Ovary (tissue), 7 donors: ENCODE measurements at regions not wholly inside any gene's neighbourhood (a gene's known extent, or its start where the extent isn't known, plus 50 kb on each side); places are given as distances from the start of the nearest gene placed in this dataset.

Experiments used
- DNase-seq, 5 donors: peaks; one replicate each; pipeline ENCODE4 v3.0.0-alpha.2; 2019 to 2020
- H3K27ac ChIP-seq, 2 donors: fragments of 200-600 bp; one replicate each; pipeline versions ENCODE4 v1.5.1 to v1.8.0; 2019 to 2022
- H3K27me3 ChIP-seq: fragments of 200-600 bp; one replicate; pipeline ENCODE4 v1.8.0; 2022
- H3K36me3 ChIP-seq: fragments of 200-600 bp; sonication (generic); one replicate; pipeline ENCODE4 v1.5.1; 2019
- H3K4me1 ChIP-seq: one replicate; pipeline ENCODE4 v1.8.1; 2013; ENCODE audit warnings: mild to moderate bottlenecking, moderate library complexity; ENCODE audit not compliant: insufficient read depth
- H3K4me3 ChIP-seq: fragments of 200-600 bp; sonication (generic); one replicate; pipeline ENCODE4 v1.5.1; 2017
- H3K9me3 ChIP-seq, 2 donors: fragments of 200-600 bp in 1 of 2; sonication (generic) in 1 of 2; one replicate each; pipeline versions ENCODE4 v1.5.1 to v1.8.1; 2013 to 2019; ENCODE audit warnings: mild to moderate bottlenecking in 1 of 2, moderate library complexity in 1 of 2
- EP300 ChIP-seq: sonication (generic); formaldehyde crosslinking; IDR thresholded peaks from one replicate; pipeline ENCODE4 v1.6.1; 2017; ENCODE audit warnings: antibody characterized with exemption
- POLR2A ChIP-seq: fragments of 450-650 bp; IDR thresholded peaks from one replicate; pipeline ENCODE4 v1.6.1; 2017; ENCODE audit warnings: antibody characterized with exemption, mild to moderate bottlenecking, moderate library complexity
- WGBS, 3 donors: extraction: QIAGEN DNeasy Blood & Tissue Kit in 1 of 3; methylation state at CpG; one replicate each; pipeline versions ENCODE4 v1.1.5 to v1.1.7; 2013 to 2017; 5-methylcytosine and 5-hydroxymethylcytosine counted together
- intact Hi-C, 4 donors: fragments of 100-400 bp; cut with DNase I; formaldehyde crosslinking; loops; one replicate each; pipeline versions ENCODE4 v1.11.0 to v1.15.1; 2022 to 2023
- TF ChIP-seq, protein P1 (sequence below), 3 donors: fragments of 450-650 bp in 2 of 3; fragments of 200-600 bp in 1 of 3; IDR thresholded peaks; one replicate each; pipeline versions ENCODE4 v1.5.1 to v1.8.0; 2016 to 2022; ENCODE audit warnings: antibody characterized with exemption in 3 of 3, mild to moderate bottlenecking in 1 of 3
- donor health status: DM: no; HTN: no; CAD: no; lungs with moderate emphysema.
- donor health status: DM: no; HTN: no; CAD: no.
- donor health status: Bipolar disorder and iron deficiency.
- donor health status: DM: no; HTN: no; CAD: no.
- donor health status: DM: yes; HTN: yes; CAD: no.

DNA sequence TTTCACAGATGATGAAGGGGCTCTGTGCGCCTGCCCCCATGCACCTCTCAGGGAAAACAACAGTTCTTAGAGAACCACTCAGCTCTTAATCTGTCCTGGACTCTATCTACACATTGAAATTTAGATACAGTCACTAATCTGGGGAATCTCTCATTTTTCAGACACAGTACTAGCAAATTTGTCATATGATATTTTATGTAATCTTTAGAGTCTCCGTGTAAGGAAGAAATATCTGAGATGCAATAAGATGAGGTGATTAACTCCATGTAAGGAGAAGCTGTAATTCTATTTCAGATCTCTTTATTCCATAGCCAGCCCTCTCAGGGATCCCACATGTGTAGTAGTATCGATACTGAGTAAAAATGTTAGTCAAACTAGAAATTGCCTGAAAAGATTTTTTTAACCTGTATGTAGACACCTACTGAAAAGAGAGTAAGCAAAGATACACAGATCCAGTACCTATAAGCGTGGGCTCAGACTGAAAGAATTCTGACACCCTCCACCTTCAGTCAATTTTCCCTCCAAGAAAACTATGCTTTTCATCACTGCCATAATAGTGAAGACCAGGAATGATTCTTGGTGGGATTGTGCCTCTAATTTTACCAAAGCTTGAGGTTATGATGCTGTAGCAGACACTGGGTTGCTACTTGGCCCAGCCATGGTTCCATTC, 279.6 kb upstream of the TMEM161B start:
- no peaks in the 10 kb centered on the region for H3K36me3 ChIP-seq
- no peak for DNase-seq
- no peak overlapping the region for H3K27ac ChIP-seq
- WGBS, 3 donors = 72 to 81% (median 73%) methylated on average over 4 of the region's 4 CpGs
- H3K27me3 ChIP-seq = no peaks in the 10 kb centered on the region
- TF ChIP-seq, protein P1, sequence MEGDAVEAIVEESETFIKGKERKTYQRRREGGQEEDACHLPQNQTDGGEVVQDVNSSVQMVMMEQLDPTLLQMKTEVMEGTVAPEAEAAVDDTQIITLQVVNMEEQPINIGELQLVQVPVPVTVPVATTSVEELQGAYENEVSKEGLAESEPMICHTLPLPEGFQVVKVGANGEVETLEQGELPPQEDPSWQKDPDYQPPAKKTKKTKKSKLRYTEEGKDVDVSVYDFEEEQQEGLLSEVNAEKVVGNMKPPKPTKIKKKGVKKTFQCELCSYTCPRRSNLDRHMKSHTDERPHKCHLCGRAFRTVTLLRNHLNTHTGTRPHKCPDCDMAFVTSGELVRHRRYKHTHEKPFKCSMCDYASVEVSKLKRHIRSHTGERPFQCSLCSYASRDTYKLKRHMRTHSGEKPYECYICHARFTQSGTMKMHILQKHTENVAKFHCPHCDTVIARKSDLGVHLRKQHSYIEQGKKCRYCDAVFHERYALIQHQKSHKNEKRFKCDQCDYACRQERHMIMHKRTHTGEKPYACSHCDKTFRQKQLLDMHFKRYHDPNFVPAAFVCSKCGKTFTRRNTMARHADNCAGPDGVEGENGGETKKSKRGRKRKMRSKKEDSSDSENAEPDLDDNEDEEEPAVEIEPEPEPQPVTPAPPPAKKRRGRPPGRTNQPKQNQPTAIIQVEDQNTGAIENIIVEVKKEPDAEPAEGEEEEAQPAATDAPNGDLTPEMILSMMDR (IDR thresholded peaks at IDR 0.05) = no peak
- TF ChIP-seq EP300 = no peak
- TF ChIP-seq POLR2A = no peak
- H3K4me1 ChIP-seq = no peaks in the 10 kb centered on the region
- H3K9me3 ChIP-seq = no peaks in the 10 kb centered on the region
- H3K4me3 ChIP-seq = no peak overlapping the region
- intact Hi-C loops = no loop called here

GRCh38 chr5:88545338-88545737, 276.7 kb upstream of the TMEM161B start:
- H3K4me3 ChIP-seq = no peak overlapping the region
- H3K36me3 ChIP-seq = no peaks in the 10 kb centered on the region
- no peak for DNase-seq
- no peaks in the 10 kb centered on the region for H3K27me3 ChIP-seq
- no peak overlapping the region for H3K27ac ChIP-seq
- H3K4me1 ChIP-seq = no peaks in the 10 kb centered on the region
- no peaks in the 10 kb centered on the region for H3K9me3 ChIP-seq
- intact Hi-C loops = no loop called here
- TF ChIP-seq, protein P1 (IDR thresholded peaks at IDR 0.05) = no peak
- no peak for TF ChIP-seq POLR2A
- TF ChIP-seq EP300 = no peak

DNA sequence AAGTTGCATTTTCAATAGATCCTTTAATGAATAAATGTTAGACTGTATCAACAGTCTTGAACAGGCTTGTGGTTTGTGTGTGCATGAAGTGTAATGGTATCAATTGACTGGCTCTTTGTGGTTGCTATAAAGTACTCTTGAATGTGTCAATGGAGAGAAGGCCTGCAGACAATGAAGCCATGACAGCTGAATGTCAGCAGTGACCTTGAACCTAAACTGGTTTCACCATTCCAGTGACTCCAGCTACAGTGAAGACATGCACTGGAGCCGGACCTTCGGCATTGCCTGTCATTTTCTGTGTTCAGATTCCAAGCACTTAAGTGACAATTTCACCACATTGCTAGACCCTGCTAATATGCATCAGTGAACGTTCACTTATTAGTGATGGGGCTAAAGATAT, 276.0 kb upstream of the TMEM161B start:
- WGBS, 3 donors = 82 to 90% (median 82%) methylated on average over 3 of the region's 3 CpGs
- intact Hi-C loops = no loop called here
- no peak for TF ChIP-seq POLR2A
- TF ChIP-seq, protein P1 (IDR thresholded peaks at IDR 0.05) = no peak
- no peak for TF ChIP-seq EP300
- Histone ChIP-seq H3K27ac (no peak overlapping the region), H3K9me3 (no peaks in the 10 kb centered on the region), H3K36me3 (no peaks in the 10 kb centered on the region), H3K4me1 (no peaks in the 10 kb centered on the region), H3K4me3 (no peak overlapping the region), H3K27me3 (no peaks in the 10 kb centered on the region)
- DNase-seq = no peak

DNA sequence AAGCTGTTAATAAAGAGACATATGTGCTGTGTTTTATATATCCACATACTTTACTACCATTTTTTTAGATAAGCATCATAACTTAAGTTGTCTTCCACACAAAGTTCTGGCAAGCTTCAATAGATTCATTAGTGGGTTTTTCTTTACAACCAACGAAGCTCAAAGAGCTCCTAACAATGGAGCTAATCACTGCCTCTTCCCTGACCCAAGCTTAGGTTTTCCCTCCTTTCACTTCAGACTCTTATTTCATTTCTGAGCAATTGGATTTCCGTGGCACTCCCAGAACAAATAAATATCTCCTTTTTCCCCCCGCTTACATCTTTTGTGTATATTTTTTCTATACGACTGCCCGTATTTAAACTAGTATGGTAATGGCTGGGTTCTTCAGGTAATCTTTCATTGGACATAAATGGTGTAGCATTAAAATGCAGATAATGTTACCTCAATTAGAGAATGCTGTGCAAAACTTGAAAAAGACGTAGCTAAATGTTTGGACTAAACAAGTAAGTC, 275.5 kb upstream of the TMEM161B start:
- DNase-seq = no peak
- no peak for TF ChIP-seq EP300
- TF ChIP-seq POLR2A = no peak
- TF ChIP-seq, protein P1 (IDR thresholded peaks at IDR 0.05) = no peak
- Histone ChIP-seq H3K4me1 (no peaks in the 10 kb centered on the region), H3K36me3 (no peaks in the 10 kb centered on the region), H3K9me3 (no peaks in the 10 kb centered on the region), H3K27ac (no peak overlapping the region), H3K27me3 (no peaks in the 10 kb centered on the region), H3K4me3 (no peak overlapping the region)
- intact Hi-C loops = no loop called here
- WGBS, 3 donors = 57 to 67% (median 62%) methylated on average over 6 of the region's 6 CpGs
